HG03045 (cell line): ENCODE measurements at regions not wholly inside any gene's neighbourhood (a gene's known extent, or its start where the extent isn't known, plus 50 kb on each side); places are given as distances from the start of the nearest gene placed in this dataset.
"Not testable (repeated sequence)": the region's sequence is repeated elsewhere in the genome, so short reads cannot be mapped to it uniquely, and the experiment has no call there.

Source experiments
- ATAC-seq: cut with Tn5 transposase; IDR thresholded peaks from one replicate; pipeline ENCODE4 v1.9.1; 2021; ENCODE audit warnings: mild to moderate bottlenecking, moderate library complexity; ENCODE audit not compliant: unreplicated experiment

- no peak for ATAC-seq
These were observed 1309.0 kb upstream of the B3GALT2 start for GRCh38 chr1:194495434-194495833.

GRCh38 chr1:194487172-194487571 is 1300.8 kb upstream of the B3GALT2 start:
- ATAC-seq, result no peak

- ATAC-seq, result no peak
These were observed 1299.0 kb upstream of the B3GALT2 start for GRCh38 chr1:194485432-194485831.

- ATAC-seq, result no peak
These were observed 1292.3 kb upstream of the B3GALT2 start for GRCh38 chr1:194478731-194479130.

- no peak for ATAC-seq
These were observed 1291.5 kb upstream of the B3GALT2 start for GRCh38 chr1:194477908-194478307.

GRCh38 chr1:194476872-194477271 is 1290.5 kb upstream of the B3GALT2 start:
- ATAC-seq, result no peak

- no peak for ATAC-seq
These were observed 1289.9 kb upstream of the B3GALT2 start for GRCh38 chr1:194476351-194476750.

- no peak for ATAC-seq
These were observed 1288.3 kb upstream of the B3GALT2 start for GRCh38 chr1:194474701-194475100.

- ATAC-seq, result no peak
These were observed 1287.4 kb upstream of the B3GALT2 start for GRCh38 chr1:194473766-194474165.

GRCh38 chr1:194469282-194469681 is 1282.9 kb upstream of the B3GALT2 start:
- ATAC-seq, result no peak

- ATAC-seq, result no peak
These were observed 1280.3 kb upstream of the B3GALT2 start for GRCh38 chr1:194466706-194467105.

GRCh38 chr1:194447636-194448035 is 1261.2 kb upstream of the B3GALT2 start:
- ATAC-seq, result no peak

GRCh38 chr1:194445244-194445643 is 1258.8 kb upstream of the B3GALT2 start:
- ATAC-seq, result no peak

GRCh38 chr1:194442901-194443575 is 1256.6 kb upstream of the B3GALT2 start:
- no peak for ATAC-seq

- no peak for ATAC-seq
These were observed 1250.7 kb upstream of the B3GALT2 start for GRCh38 chr1:194437135-194437534.

- no peak for ATAC-seq
These were observed 1244.7 kb upstream of the B3GALT2 start for GRCh38 chr1:194431121-194431520.

- ATAC-seq, result no peak
These were observed 1234.3 kb upstream of the B3GALT2 start for GRCh38 chr1:194420706-194421105.

- no peak for ATAC-seq
These were observed 1233.3 kb upstream of the B3GALT2 start for GRCh38 chr1:194419721-194420120.

- ATAC-seq, result no peak
These were observed 1224.3 kb upstream of the B3GALT2 start for GRCh38 chr1:194410756-194411155.

- ATAC-seq, result not testable (repeated sequence)
These were observed 1220.8 kb upstream of the B3GALT2 start for GRCh38 chr1:194407238-194407637.

- ATAC-seq, result no peak
These were observed 1208.3 kb upstream of the B3GALT2 start for GRCh38 chr1:194394676-194395075.

GRCh38 chr1:194387531-194387930 is 1201.1 kb upstream of the B3GALT2 start:
- no peak for ATAC-seq

GRCh38 chr1:194378517-194378916 is 1192.1 kb upstream of the B3GALT2 start:
- no peak for ATAC-seq
